Left colon (tissue), 2 donors: ENCODE measurements at regions not wholly inside any gene's neighbourhood (a gene's known extent, or its start where the extent isn't known, plus 50 kb on each side); places are given as distances from the start of the nearest gene placed in this dataset.
"Not testable (repeated sequence)": the region's sequence is repeated elsewhere in the genome, so short reads cannot be mapped to it uniquely, and the experiment has no call there.

Experiments used
- ATAC-seq: fragments of 200-7000 bp; cut with Tn5 transposase; one replicate; pipeline ENCODE4 v1.9.1; 2020; ENCODE audit warnings: mild to moderate bottlenecking, moderate library complexity
- DNase-seq, 2 donors: peaks; one replicate each; pipeline ENCODE4 v3.0.0-alpha.2; 2020
- intact Hi-C, 2 donors: fragments of 100-400 bp; cut with DNase I in 1 of 2; cut with micrococcal nuclease in 1 of 2; formaldehyde crosslinking; loops; one replicate each; pipeline versions ENCODE4 v1.11.2 to v1.14.0; 2022; cut with DNase I, micrococcal nuclease
- donor health status: DM: no; HTN: no; CAD: no.
- donor health status: DM: yes; HTN: yes; CAD: no.

GRCh38 chr18:41655074-41655473, 300.0 kb upstream of the PIK3C3 start:
- intact Hi-C loops, result no loop called here
- ATAC-seq (no peak), DNase-seq (no peak)

GRCh38 chr18:41647914-41648313, 307.1 kb upstream of the PIK3C3 start:
- DNase-seq (no peak), ATAC-seq (no peak)
- intact Hi-C loops, result no loop called here

GRCh38 chr18:41646915-41647620, 308.0 kb upstream of the PIK3C3 start:
- DNase-seq (no peak), ATAC-seq (no peak)
- intact Hi-C loops, result no loop called here

- ATAC-seq (no peak), DNase-seq (no peak)
- intact Hi-C loops, result no loop called here
Measured at GRCh38 chr18:41645589-41646360, 309.3 kb upstream of the PIK3C3 start.

GRCh38 chr18:41644466-41644865, 310.6 kb upstream of the PIK3C3 start:
- ATAC-seq (no peak), DNase-seq (no peak)
- intact Hi-C loops, result no loop called here

- DNase-seq (no peak), ATAC-seq (no peak)
- intact Hi-C loops, result no loop called here
Measured at GRCh38 chr18:41643427-41643826, 311.6 kb upstream of the PIK3C3 start.

- ATAC-seq (no peak), DNase-seq (no peak)
- intact Hi-C loops, result no loop called here
Measured at GRCh38 chr18:41642756-41643155, 312.3 kb upstream of the PIK3C3 start.

- ATAC-seq (no peak), DNase-seq (no peak)
- intact Hi-C loops, result no loop called here
Measured at GRCh38 chr18:41639218-41639617, 315.8 kb upstream of the PIK3C3 start.

- intact Hi-C loops, ATAC-seq: not testable (repeated sequence)
- DNase-seq, result peak in 1 of 2 donors; percentile 4
Measured at GRCh38 chr18:41631723-41632285, 323.2 kb upstream of the PIK3C3 start.

- no peak for ATAC-seq
- intact Hi-C loops, result no loop called here
- DNase-seq, result no peak
Measured at GRCh38 chr18:41630232-41630886, 324.7 kb upstream of the PIK3C3 start.

GRCh38 chr18:41624460-41624859, 330.6 kb upstream of the PIK3C3 start:
- no peak for ATAC-seq
- no peak for DNase-seq
- intact Hi-C loops, result no loop called here

- intact Hi-C loops, result no loop called here
- no peak for ATAC-seq
- DNase-seq, result no peak
Measured at GRCh38 chr18:41621177-41621576, 333.9 kb upstream of the PIK3C3 start.

GRCh38 chr18:41618147-41618546, 336.9 kb upstream of the PIK3C3 start:
- ATAC-seq (no peak), DNase-seq (no peak)
- intact Hi-C loops, result no loop called here

GRCh38 chr18:41617647-41618046, 337.4 kb upstream of the PIK3C3 start:
- ATAC-seq (no peak), DNase-seq (no peak)
- intact Hi-C loops, result no loop called here

GRCh38 chr18:41613003-41613609, 341.9 kb upstream of the PIK3C3 start:
- ATAC-seq (no peak), DNase-seq (no peak)
- intact Hi-C loops, result no loop called here

- intact Hi-C loops, result no loop called here
- ATAC-seq, result no peak
- no peak for DNase-seq
Measured at GRCh38 chr18:41604964-41605363, 350.1 kb upstream of the PIK3C3 start.

- peak; percentile 64 for ATAC-seq
- no peak for DNase-seq
- intact Hi-C loops, result no loop called here
Measured at GRCh38 chr18:41602034-41602433, 353.0 kb upstream of the PIK3C3 start.

GRCh38 chr18:41600693-41601391, 354.2 kb upstream of the PIK3C3 start:
- DNase-seq (no peak), ATAC-seq (no peak)
- intact Hi-C loops, result no loop called here

GRCh38 chr18:41599466-41599865, 355.6 kb upstream of the PIK3C3 start:
- DNase-seq (no peak), ATAC-seq (no peak)
- intact Hi-C loops, result no loop called here
